Erythroblast (primary cell): ENCODE measurements at regions not wholly inside any gene's neighbourhood (a gene's known extent, or its start where the extent isn't known, plus 50 kb on each side); places are given as distances from the start of the nearest gene placed in this dataset.

ENCODE experiments used
- GATA1 ChIP-seq: IDR thresholded peaks from 2 replicates; pipeline ENCODE4 v1.6.1; 2011; ENCODE audit warnings: low read depth, mild to moderate bottlenecking, control low read depth, low read length, moderate library complexity
- POLR2A ChIP-seq: IDR thresholded peaks from 2 replicates; pipeline ENCODE4 v1.6.1; 2011; ENCODE audit warnings: mild to moderate bottlenecking, low read length

DNA sequence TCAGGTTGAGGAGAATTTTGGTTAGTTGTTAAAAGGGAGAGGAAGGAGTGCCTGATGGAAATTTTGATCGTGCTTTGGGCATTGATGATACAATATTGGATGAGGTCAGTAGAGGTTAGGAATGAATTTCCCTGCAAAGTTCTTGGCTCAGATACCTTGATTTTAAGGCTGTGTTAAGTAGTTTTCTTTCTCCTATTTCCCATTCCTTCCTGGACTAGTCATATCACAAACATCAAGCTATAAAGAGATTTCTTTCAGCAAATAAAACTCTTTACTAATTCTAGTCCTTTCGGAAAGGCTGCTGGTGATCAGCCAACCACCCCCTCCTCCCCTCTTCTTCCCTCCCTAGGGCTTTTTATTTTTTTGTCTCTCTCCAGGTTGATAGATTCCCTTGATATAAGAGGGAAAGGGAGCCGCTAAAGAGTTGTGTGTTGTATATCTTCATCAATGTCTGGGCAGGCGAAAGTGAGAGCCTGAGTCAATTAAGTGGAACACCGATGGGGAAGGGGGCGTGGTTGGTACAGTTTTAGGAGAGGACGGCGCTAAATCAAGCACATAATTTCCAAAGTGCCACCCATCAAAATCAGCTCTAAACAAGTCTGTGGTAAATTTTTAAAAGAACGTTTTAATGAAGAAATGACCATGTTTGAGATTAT lies 100.1 kb upstream of the PLXNA2 start:
- TF ChIP-seq POLR2A (no peak), GATA1 (no peak)
